Neural progenitor cell (in vitro differentiated cells): ENCODE measurements at regions not wholly inside any gene's neighbourhood (a gene's known extent, or its start where the extent isn't known, plus 50 kb on each side); places are given as distances from the start of the nearest gene placed in this dataset.

Experiments
- CTCF ChIP-seq: fragments of 200-600 bp; sonication (generic); IDR thresholded peaks from 2 replicates; pipeline ENCODE4 v1.5.1; 2017; ENCODE audit warnings: antibody characterized with exemption, mild to moderate bottlenecking
- EZH2phosphoT487 ChIP-seq: fragments of 200-600 bp; sonication (generic); IDR thresholded peaks from 2 replicates; pipeline ENCODE4 v1.6.1; 2017; ENCODE audit warnings: antibody characterized with exemption

GRCh38 chr5:87954121-87954520, 314.5 kb downstream of the TMEM161B start:
- TF ChIP-seq EZH2phosphoT487 (no peak), CTCF (no peak)
